HG03064 (cell line): ENCODE measurements at regions not wholly inside any gene's neighbourhood (a gene's known extent, or its start where the extent isn't known, plus 50 kb on each side); places are given as distances from the start of the nearest gene placed in this dataset.

Experiments used
- ATAC-seq: cut with Tn5 transposase; IDR thresholded peaks from one replicate; pipeline ENCODE4 v1.9.1; 2021; ENCODE audit warnings: low read depth; ENCODE audit not compliant: unreplicated experiment

DNA sequence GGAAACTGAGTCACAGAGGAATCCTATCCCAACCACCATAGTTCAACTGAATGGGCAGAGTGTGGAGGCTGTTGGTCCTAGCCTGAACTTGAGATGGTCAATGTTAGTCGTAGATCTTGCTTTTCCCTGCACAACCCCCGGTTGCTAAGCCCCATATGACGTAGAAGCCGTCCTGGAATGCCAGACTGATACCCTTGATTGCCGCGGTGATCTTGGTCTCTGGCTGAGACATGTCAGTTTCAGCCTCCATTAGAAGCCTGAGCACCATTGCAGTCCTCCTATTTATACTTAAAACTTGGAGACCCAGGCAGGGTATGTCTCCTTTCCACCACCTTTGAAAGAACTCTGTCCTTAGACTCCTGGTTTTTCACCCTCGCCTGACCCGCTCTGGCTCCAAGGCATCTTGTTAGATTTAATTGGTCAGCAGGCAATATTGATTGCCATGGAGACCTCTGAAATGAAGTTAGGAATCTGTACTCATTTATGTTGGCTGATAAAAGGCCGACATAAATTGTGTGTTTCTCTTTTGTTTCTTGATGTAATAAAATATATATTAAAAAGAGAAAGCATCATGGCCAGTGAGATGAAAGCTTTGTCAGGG is 53.4 kb downstream of the RPLP1 start:
- ATAC-seq = no peak

DNA sequence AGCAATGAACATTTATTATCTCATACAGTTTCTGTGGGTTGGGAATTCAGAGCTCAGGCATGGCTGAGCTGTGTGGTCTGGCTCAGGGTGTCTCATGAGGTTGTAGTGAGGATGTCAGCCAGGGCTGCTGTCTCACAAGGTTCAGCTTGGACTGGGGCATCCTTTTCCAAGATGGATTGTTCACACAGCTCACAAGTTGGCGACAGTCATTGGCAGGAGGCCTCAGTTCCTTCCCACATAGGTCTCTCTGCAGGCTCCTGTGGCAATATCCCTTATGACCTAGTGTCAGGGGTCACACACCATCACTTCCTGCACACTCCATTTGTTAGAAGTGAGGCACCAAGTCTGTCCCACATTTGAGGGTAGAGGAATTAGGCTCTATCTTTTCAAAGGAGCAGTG is 56.0 kb downstream of the RPLP1 start:
- ATAC-seq = no peak

DNA sequence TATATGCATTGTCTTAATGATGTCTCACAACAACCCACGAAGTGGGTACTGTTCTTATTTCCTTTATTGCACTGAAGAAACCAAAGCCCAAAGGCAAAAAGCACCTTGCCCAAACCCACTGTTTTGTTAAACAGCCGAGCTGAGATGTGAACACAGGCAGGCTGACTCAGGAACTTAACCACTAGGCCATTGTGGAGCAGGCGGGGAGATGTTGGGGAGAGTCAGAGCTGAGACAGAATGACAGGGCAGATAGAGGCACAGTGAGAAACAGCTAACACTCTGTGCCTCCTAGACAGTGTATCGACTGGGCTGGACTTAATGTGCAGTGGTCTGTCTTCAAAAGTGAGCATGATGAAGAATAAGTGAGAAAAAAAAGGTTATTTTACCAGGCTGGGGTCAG is 56.5 kb downstream of the RPLP1 start:
- ATAC-seq = no peak

DNA sequence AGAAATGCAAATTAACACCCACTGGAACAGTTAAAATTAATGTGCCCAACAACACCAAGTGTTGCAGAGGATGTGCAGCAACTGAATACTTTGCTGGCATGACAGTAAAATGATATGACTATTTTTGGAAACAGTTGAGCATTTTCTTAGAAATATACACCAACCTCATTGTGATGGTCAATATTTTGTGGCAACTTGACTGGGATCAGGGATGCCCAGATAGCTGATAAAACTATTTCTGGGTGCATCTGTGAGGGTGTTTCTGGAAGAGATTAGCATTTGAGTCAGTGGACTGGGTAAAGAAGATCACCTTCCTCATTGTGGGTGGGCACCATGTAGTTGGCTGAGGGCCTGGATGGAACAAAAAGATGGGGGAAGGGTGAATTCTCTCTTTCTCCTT is 57.9 kb downstream of the RPLP1 start:
- no peak for ATAC-seq

DNA sequence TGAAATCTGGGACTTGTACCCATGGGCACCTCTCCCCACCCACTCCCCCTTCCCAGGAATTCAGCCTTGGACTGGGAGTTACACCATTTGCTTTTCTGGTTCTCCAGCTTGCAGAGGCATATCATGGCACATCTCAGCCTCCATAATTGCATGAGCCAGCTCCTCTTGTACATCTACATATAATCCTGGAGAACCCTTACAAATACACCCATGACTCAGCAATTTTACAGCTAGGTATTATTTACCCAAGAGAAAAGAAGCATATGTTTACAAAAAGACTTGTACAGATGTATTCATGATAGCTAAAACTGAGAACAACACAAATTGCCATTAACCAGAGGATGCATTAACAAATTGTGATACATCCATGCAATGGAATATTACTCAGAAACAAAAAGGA is 58.4 kb downstream of the RPLP1 start:
- no peak for ATAC-seq

DNA sequence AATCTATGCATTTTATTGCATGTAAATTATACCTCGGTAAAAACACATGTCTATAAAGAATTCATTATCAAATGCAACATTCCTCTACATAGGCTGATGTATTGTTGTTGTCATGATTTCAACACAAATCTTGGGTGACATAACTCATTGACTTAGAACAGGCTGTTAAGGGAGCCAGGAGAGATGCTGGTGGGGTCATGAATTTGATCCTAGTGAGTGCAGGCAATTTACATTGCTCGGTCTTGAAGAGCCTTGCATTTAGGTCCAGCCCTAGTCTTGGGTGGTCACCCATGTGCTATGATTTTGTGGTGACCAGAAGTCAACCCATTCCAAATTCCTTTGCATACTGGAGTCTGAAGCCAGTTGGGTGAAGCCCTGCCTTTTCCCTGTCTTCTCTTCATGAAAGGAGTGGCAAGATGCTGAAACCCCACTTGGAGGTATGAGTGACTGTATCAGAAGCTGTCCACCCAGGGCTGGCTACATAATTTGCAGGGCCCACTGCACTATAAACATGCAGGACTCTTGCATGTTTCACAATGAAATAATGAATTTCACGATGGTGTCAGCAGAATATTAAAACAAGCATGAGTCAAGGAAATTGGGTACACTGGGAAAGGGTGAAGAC is 59.2 kb downstream of the RPLP1 start:
- no peak for ATAC-seq

DNA sequence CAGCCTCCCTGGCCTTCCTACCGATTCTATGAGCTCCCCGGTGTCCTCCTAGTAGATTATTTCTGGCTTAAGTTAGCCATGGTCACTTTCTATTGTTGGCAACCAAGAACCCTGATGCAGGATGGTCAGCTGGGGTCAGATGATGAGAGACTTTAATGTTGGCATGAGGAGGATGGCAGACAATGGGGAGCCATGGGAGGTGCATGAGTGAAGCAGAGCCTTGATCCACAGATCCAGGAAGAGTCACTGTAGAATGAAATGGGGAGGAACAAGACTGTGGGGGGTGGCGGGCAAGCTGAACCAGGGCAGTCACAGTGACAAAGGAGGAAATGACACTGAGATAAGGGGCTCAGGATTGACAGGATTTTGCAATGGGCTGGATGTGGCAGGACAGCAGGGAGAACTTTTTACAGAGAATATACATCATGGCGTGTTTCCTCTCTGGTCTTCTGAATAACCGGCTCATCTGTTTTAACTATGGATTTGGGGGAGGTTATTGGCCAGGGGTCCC is 60.9 kb downstream of the RPLP1 start:
- ATAC-seq = no peak

DNA sequence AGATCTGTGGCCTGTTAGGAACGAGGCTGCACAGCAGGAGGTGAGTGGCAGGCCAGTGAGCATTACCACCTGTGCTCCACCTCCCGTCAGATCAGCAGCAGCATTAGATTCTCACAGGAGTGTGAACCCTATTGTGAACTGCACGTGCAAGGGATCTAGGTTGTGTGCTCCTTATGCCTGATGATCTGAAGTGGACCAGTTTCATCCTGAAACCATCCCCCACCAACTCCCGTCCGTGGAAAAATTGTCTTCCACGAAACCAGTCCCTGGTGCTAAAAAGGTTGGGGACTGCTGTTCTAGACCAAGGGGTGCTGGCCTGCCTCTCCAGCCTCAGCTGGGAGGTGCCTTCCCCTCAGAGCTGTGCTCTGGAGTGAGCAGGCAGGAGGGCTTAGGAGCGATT is 61.4 kb downstream of the RPLP1 start:
- ATAC-seq = no peak

DNA sequence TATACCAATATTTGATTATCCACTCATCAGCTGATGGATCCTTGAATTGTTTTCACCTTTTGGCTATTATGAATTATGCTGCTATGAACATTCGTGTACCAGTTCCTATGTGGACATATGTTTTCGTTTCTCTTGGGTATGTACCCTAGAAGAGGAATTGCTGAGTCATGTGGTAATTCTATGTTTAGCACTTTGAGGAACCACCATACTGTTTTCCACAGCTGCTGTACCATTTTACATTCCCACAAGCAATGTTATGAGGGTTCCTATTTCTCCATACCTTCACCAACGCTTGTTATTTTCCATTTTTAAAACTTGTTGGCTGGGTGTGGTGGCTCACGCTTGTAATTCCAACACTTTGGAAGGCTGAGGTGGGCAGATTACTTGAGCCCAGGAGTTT is 62.9 kb downstream of the RPLP1 start:
- no peak for ATAC-seq

DNA sequence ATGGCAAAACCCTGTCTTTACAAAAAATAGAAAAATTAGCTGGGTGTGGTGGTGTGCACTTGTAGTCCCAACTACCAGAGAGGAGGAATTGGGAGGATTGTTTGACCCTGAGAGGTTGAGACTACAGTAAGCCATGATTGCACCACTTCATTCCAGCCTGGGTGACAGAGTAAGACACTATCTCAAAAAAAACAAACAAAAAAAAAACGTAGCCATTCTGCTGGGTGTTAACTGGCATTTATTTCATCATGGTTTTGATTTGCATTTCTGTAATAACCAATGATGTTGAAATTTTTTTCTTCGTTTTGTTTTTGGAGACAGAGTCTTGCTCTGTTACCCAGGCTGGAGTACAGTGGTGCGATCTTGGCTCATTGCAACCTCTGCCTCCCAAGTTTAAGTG is 63.3 kb downstream of the RPLP1 start:
- no peak for ATAC-seq

DNA sequence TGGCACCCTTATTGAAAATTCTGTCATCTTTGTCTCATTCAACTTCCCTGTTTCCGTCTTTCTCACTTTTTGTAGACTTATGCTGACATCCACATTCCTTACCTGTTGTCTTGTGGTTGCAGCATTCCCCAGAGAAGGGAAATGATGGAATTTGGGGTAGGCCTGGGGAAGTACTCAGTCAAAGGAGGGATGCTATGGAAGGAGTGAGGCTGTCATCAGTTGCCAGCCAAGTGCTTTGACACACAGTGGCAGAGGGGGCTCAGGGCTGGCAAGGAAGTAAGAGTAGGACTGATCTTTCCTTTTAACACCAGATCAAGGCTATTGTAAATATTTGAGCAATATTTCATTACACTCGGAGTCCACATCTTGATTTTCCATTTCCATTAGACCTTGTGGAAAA is 64.4 kb downstream of the RPLP1 start:
- no peak for ATAC-seq

DNA sequence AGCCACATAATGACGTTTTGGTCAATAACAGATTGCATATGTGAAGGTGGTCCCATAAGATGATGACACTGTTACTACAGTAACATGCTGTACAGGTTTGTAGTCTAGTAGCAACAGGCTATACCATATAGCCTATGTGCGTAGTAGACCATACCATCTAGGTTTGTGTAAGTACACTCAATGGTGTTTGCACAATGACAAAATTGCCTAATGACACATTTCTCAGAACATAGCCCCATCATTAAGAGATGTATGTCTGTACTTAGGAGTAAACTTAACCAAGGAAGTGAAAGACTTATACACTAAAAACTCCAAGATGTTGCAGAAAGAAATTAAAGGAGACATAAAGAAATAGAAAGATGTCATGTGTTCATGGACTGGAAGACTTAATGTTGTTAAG is 66.2 kb downstream of the RPLP1 start:
- no peak for ATAC-seq

DNA sequence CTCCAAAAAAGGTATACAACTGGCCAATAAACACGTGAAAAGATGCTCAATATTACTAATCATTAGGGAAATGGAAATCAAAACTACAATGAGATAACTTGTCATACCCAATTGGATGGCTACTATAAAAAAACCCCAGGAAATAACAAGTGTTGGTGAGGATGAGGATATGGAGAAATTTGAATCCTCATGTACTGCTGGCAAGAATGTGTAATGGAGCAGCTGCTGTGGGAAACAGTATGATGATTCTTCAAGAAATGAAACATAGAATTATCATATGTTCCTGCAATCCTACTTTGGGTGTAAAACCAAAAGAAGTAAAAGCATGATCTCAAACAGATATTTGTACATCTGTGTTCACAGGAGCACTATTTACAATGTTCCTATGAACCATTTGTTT is 67.4 kb downstream of the RPLP1 start:
- no peak for ATAC-seq

DNA sequence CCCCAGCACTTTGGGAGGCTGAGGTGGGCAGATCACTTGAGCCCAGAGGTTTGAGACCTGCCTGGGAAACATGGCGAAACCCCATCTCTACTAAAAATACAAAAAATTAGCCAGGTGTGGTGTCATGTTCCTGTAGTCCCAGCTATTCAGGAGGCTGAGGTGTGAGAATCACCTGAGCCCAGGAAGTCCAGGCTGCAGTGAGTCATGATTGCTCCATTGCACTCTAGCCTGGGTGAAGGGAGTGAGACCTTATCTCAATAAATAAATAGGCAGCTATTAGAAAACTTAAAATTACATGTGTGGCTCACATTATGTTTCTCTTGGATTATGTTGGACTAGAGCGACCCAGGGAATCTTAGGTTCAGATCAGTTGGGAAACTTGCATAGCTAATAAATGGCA is 69.7 kb downstream of the RPLP1 start:
- no peak for ATAC-seq

DNA sequence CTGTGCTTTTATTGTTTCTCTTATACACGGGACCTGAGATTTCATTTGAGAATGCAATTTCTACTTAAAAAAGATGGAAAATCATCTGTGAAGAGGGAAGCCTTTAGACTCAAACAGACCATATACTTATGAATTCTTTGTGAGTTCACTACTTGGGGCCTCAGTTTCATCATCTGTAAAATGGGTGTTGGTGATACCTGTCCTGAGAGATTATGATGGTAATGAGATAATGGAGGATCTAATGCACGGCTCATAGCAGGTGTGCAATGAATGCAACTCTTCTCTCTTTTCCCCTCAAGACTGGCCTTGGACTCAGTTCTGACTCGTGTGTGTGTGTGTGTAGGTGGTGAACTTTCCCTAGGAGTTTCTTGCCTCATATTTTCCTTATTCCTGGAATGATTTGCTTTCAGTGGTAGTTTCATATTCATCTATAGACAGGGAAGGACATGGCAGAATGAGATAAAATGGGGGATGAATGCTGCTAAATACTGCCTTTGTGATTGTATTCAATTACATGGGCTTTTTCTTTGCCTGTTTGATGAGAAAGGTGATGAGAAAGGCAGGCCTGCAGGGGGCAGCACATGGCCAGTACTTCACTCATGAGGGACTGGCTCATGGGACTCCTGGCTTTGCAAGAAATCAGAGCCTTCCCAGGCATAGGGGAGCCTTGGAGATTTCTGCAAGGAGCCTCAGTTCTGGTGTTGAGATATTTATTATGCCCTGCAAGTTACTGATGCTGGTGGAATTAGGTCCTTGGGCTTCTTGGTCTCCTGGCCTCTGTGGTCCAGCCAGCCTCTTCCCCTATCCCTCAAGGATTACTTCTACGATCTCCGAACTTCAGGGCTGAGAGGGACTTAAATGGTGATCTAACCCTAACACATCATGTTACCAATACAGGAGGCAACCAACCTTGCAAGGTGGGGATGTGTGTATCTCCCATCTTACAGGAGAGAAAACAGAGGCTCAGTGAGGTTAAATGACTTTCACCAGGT is 70.7 kb downstream of the RPLP1 start:
- no peak for ATAC-seq

DNA sequence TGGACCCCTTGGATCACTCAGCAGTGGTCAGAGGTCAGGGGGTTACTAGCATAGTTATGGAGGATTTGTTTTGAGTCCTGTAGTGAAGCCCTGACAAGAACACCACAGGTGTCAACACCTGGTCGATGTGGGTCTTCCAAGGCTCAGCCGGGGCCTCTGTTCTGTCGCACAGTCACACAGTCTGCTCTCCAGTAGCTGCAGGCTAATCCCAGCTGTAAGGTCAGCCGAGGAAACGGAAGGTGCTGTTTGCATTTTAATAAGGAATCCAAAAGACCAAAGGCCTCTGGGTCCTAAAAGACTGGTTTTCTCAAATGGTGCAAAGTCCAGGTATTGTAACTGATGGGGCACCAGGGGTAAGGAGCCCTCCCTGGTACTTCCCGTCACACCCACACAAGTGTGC is 71.7 kb downstream of the RPLP1 start:
- ATAC-seq = no peak

DNA sequence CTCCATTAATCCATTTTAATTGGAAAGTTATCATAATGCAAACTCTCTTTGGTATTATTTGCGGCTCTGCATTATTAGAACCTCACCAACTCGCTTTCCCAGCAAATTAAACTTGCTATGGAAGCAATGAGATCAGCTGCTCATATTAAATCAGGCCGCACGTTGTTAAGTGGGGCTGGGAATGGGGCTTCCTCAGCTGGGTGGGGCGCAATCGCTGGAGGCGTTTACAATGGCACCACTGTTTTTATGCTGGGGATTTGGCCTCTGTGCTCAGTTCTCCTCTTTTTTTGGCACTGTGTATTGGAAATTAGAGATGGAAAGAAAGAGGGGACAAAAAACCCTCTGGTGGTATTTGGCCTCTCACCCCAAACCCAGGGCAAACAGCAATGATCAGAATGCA is 72.2 kb downstream of the RPLP1 start:
- ATAC-seq = no peak

DNA sequence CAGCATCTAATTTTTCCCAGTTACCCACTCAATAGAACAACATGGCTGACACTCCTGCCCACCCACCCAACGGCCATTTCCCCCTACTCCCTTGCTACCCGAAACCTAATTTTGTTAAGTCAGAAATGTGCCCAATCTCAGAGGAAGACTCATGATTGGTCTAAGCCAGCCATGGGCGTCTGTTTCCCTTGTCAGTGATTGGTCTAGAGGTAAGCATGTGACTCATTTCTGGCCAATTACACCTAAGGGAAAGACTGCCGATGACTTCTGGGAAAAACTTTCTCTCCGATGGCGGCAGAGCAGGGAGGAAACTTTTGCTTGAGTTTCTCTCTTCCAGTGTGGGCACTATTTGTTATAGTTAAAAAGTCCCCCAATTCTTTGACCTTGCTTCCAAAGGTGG is 72.9 kb downstream of the RPLP1 start:
- ATAC-seq = no peak

DNA sequence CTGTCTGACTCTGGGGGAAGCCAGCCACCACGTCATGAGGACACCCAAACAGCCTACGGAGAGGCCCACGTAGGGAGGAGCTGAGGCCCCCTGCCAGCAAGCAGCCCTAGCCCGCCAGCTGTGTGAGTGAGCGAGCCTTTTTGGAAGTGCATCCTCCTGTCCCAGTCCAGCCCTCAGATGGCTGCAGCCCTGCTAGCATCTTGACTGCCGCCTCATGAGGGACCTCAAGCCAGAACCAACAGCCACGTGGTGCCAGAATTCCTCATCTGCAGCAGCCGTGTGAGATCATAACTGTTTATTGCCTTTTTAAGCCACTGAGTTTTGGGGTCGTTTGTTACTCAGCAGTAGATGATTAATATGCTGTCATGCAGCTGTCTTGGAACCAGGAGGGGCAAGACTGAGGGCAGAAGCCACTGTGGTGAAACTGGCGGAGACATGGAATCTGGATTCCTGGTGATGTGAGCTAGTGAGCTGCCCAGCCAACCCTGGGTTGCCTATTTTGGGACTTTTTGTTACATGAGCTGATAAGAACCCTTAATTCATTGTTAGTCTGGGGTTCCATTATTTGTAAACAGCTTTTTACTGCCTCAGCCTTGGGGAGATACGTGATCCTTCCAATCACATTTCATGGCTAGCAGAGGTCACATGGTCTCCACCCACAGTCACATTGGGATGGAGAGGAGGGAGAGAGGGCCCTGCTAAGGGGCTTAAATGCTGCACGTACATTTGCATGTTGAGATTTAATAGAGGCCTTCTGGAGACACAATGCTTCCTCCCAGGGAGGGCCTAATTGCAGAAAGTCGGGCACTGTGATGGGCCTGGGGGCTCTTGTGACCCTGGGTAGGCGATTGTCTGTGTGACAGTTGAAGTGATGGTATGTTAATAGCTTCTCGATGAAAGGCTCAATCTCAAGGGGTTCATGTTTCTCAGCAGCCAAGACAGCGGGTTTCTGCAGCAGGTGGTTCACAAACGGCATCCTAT is 73.8 kb downstream of the RPLP1 start:
- no peak for ATAC-seq

DNA sequence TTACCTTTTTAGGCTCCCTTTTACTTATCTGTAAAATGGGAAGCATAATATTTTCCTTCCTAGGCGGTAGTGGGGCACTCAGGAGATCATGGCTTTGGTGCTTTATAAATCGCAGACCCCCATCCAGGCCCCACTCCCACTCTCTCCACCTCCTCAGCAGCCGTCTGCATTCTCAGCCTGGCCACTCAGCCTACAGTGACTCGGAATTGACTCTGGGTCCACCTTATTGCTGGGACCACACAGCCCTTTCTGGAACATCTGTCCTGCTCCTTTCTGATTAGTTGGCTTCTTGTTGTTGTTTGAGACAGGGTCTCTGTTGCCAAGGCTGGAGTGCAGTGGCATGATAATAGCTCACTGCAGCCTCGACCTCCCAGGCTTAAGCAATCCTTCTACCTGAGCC is 76.5 kb downstream of the RPLP1 start:
- ATAC-seq = no peak
